ENCODE measurements at regions not wholly inside any gene's neighbourhood (a gene's known extent, or its start where the extent isn't known, plus 50 kb on each side); places are given as distances from the start of the nearest gene placed in this dataset.

DNA sequence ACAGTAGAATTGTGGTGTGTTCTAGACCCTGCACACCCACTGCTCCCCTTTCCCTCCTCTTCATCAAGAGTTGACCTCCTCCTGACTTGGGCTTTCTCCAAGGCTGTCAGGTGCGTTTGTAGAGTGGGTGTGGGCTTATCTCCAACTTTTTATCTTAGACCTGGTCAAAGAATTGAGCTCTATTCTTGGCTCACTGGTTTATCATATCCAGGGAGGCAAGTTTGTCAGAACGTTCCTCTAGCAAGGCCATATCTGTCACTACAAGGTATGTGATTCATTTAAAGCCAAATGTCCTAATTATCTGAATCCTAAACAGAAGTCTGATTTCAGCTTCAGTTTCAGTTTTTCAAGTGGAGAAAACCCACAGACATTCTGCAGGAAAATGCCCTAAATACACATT lies 117.1 kb upstream of the MGAT5 start:
- peaks cover 25% of the 10 kb centered on the region for H4K20me1 ChIP-seq (ENCODE audit: insufficient read depth, low read length)
- CTCF ChIA-PET (ENCODE audit: unreplicated experiment) = no interaction called here
- 0 out of 2 replicates have a peak overlapping the region, but pooled peaks have one; percentile 9 for H3K4me2 ChIP-seq (ENCODE audit: low read length)
- H3K9me3 ChIP-seq (ENCODE audit: low read length) = no peaks in the 10 kb centered on the region
- H3K4me1 ChIP-seq (ENCODE audit: insufficient read depth, low read length, poor library complexity, severe bottlenecking) = peaks cover 10% of the 10 kb centered on the region
- no peak for TF ChIP-seq EZH2phosphoT487 (IDR thresholded peaks at IDR 0.05; ENCODE audit: borderline replicate concordance, low read depth, low read length)
- TF ChIP-seq, protein P1, sequence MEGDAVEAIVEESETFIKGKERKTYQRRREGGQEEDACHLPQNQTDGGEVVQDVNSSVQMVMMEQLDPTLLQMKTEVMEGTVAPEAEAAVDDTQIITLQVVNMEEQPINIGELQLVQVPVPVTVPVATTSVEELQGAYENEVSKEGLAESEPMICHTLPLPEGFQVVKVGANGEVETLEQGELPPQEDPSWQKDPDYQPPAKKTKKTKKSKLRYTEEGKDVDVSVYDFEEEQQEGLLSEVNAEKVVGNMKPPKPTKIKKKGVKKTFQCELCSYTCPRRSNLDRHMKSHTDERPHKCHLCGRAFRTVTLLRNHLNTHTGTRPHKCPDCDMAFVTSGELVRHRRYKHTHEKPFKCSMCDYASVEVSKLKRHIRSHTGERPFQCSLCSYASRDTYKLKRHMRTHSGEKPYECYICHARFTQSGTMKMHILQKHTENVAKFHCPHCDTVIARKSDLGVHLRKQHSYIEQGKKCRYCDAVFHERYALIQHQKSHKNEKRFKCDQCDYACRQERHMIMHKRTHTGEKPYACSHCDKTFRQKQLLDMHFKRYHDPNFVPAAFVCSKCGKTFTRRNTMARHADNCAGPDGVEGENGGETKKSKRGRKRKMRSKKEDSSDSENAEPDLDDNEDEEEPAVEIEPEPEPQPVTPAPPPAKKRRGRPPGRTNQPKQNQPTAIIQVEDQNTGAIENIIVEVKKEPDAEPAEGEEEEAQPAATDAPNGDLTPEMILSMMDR (conservative IDR thresholded peaks at IDR 0.05; ENCODE audit: low read length) = no peak
- H3K9me2 ChIP-seq (ENCODE audit: insufficient read depth, low read length) = no peaks in the 10 kb centered on the region
- intact Hi-C loops (cut with micrococcal nuclease; ENCODE audit: unreplicated experiment) = no loop called here
- no peak for DNase-seq (ENCODE audit: low spot score)
- no peak overlapping the region for H2AFZ ChIP-seq (ENCODE audit: low read length)
- H3K4me3 ChIP-seq (ENCODE audit: low read depth, low read length, poor library complexity, severe bottlenecking) = no peak overlapping the region
- H3K27ac ChIP-seq (ENCODE audit: low read depth, low read length, poor library complexity, severe bottlenecking) = no peak overlapping the region
- BruUV-seq (replicated peaks) = no TSS peak
- POLR2A ChIA-PET = interaction anchor here (0.5 kb wide), 1 partner anchor 13 kb away, joined by 4 read pairs; no protein-coding TSS in a partner anchor
- peaks cover 49% of the 10 kb centered on the region; the same call in 1 of the 2 replicates for H3K79me2 ChIP-seq (ENCODE audit: insufficient read depth, low read depth, low read length)
- peaks cover 23% of the 10 kb centered on the region for H3K36me3 ChIP-seq (ENCODE audit: insufficient read depth, low read length)

DNA sequence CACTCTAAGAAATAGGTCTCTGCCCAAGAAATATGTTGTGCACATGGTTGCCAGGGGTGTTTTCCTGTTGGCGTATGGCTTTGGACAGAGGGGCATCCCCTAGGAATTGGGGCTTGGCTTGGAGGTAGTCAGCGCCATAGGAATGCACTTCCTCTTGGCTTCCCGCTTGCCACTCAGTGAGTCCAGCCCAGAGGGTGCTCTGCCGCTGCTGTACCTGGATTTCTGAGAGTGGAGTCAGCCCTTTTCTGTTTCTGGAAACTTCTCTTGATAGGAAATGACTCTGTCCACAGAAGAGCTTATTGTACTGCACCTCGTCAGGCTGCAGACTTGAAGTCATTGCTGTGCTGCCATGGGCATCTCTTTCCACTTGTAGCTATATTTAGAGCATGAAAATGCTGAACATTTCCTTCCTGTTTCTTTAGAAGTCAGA lies 116.7 kb upstream of the MGAT5 start:
- no peak for TF ChIP-seq EZH2phosphoT487 (IDR thresholded peaks at IDR 0.05; ENCODE audit: borderline replicate concordance, low read depth, low read length)
- TF ChIP-seq, protein P1 (conservative IDR thresholded peaks at IDR 0.05; ENCODE audit: low read length) = no peak
- intact Hi-C loops (cut with micrococcal nuclease; ENCODE audit: unreplicated experiment) = no loop called here
- H4K20me1 ChIP-seq (ENCODE audit: insufficient read depth, low read length) = peaks cover 25% of the 10 kb centered on the region
- no peak overlapping the region for H2AFZ ChIP-seq (ENCODE audit: low read length)
- H3K4me2 ChIP-seq (ENCODE audit: low read length) = 0 out of 2 replicates have a peak overlapping the region, but pooled peaks have one; percentile 9
- peaks cover 47% of the 10 kb centered on the region; the same call in 1 of the 2 replicates for H3K79me2 ChIP-seq (ENCODE audit: insufficient read depth, low read depth, low read length)
- peaks cover 19% of the 10 kb centered on the region for H3K36me3 ChIP-seq (ENCODE audit: insufficient read depth, low read length)
- no peak overlapping the region for H3K4me3 ChIP-seq (ENCODE audit: low read depth, low read length, poor library complexity, severe bottlenecking)
- no peaks in the 10 kb centered on the region for H3K9me2 ChIP-seq (ENCODE audit: insufficient read depth, low read length)
- DNase-seq (ENCODE audit: low spot score) = no peak
- H3K4me1 ChIP-seq (ENCODE audit: insufficient read depth, low read length, poor library complexity, severe bottlenecking) = peaks cover 10% of the 10 kb centered on the region
- H3K9me3 ChIP-seq (ENCODE audit: low read length) = no peaks in the 10 kb centered on the region
- ChIA-PET POLR2A (no interaction called here), CTCF (ENCODE audit: unreplicated experiment) (no interaction called here)
- no TSS peak for BruUV-seq (replicated peaks)
- no peak overlapping the region for H3K27ac ChIP-seq (ENCODE audit: low read depth, low read length, poor library complexity, severe bottlenecking)

DNA sequence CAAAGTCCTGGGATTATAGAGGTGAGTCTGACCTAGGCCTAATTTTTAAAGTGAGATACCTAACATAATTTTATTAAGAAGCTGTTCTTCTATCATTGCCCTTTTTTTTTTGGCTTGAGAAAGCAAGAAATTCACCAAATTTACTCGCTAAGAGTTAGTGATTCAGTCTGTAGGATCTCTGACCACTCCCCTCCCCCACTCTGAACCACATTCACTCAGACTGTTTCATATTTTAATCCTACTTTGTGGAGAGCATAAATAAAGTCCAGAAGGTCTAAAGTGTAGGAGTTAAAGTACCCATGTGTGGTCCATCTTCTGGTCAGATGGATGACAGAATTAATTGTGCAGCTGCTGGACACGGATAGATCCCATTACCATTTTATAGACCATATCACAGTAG lies 115.8 kb upstream of the MGAT5 start:
- no peak for TF ChIP-seq EZH2phosphoT487 (IDR thresholded peaks at IDR 0.05; ENCODE audit: borderline replicate concordance, low read depth, low read length)
- TF ChIP-seq, protein P1 (conservative IDR thresholded peaks at IDR 0.05; ENCODE audit: low read length) = no peak
- CTCF ChIA-PET (ENCODE audit: unreplicated experiment) = no interaction called here
- peaks cover 10% of the 10 kb centered on the region for H3K4me1 ChIP-seq (ENCODE audit: insufficient read depth, low read length, poor library complexity, severe bottlenecking)
- no peaks in the 10 kb centered on the region for H3K9me2 ChIP-seq (ENCODE audit: insufficient read depth, low read length)
- no peak overlapping the region for H3K4me2 ChIP-seq (ENCODE audit: low read length)
- peaks cover 14% of the 10 kb centered on the region; the same call in 1 of the 2 replicates for H3K36me3 ChIP-seq (ENCODE audit: insufficient read depth, low read length)
- DNase-seq (ENCODE audit: low spot score) = no peak
- POLR2A ChIA-PET = interaction anchor here (0.7 kb wide), 1 partner anchor 9 kb away, joined by 3 read pairs; no protein-coding TSS in a partner anchor
- intact Hi-C loops (cut with micrococcal nuclease; ENCODE audit: unreplicated experiment) = no loop called here
- no peak overlapping the region for H3K27ac ChIP-seq (ENCODE audit: low read depth, low read length, poor library complexity, severe bottlenecking)
- peaks cover 25% of the 10 kb centered on the region for H4K20me1 ChIP-seq (ENCODE audit: insufficient read depth, low read length)
- H3K79me2 ChIP-seq (ENCODE audit: insufficient read depth, low read depth, low read length) = peaks cover 44% of the 10 kb centered on the region; the same call in 1 of the 2 replicates
- no TSS peak for BruUV-seq (replicated peaks)
- no peak overlapping the region for H2AFZ ChIP-seq (ENCODE audit: low read length)
- H3K9me3 ChIP-seq (ENCODE audit: low read length) = no peaks in the 10 kb centered on the region
- H3K4me3 ChIP-seq (ENCODE audit: low read depth, low read length, poor library complexity, severe bottlenecking) = no peak overlapping the region
